Hepatocyte (in vitro differentiated cells): ENCODE measurements at regions not wholly inside any gene's neighbourhood (a gene's known extent, or its start where the extent isn't known, plus 50 kb on each side); places are given as distances from the start of the nearest gene placed in this dataset.

Source experiments
- DNase-seq: peaks from one replicate; pipeline ENCODE4 v3.0.0-alpha.2; 2016; ENCODE audit warnings: low spot score
- H2AFZ ChIP-seq: fragments of 200-600 bp; sonication (generic); 2 replicates; pipeline ENCODE4 v1.6.0; 2016; ENCODE audit warnings: antibody characterized with exemption, mild to moderate bottlenecking
- H3K27ac ChIP-seq: fragments of 200-600 bp; sonication (generic); 2 replicates; pipeline ENCODE4 v1.5.1; 2016; ENCODE audit warnings: mild to moderate bottlenecking
- H3K27me3 ChIP-seq: fragments of 200-600 bp; sonication (generic); 2 replicates; pipeline ENCODE4 v1.6.1; 2016
- H3K36me3 ChIP-seq: fragments of 200-600 bp; sonication (generic); replicated peaks from 2 replicates; pipeline ENCODE4 v1.5.1; 2016; ENCODE audit warnings: low read depth; ENCODE audit not compliant: insufficient read depth
- H3K4me1 ChIP-seq: fragments of 200-600 bp; sonication (generic); 2 replicates; pipeline ENCODE4 v1.5.1; 2016; ENCODE audit warnings: mild to moderate bottlenecking, moderate library complexity; ENCODE audit not compliant: insufficient read depth
- H3K4me2 ChIP-seq: fragments of 200-600 bp; sonication (generic); 2 replicates; pipeline ENCODE4 v1.6.0; 2016
- H3K4me3 ChIP-seq: fragments of 200-600 bp; sonication (generic); 2 replicates; pipeline ENCODE4 v1.5.1; 2016; ENCODE audit warnings: mild to moderate bottlenecking
- H3K79me2 ChIP-seq: fragments of 200-600 bp; sonication (generic); 2 replicates; pipeline ENCODE4 v1.6.0; 2017; ENCODE audit warnings: mild to moderate bottlenecking
- H3K9me2 ChIP-seq: fragments of 200-600 bp; sonication (generic); replicated peaks from 2 replicates; pipeline ENCODE4 v1.6.0; 2017; ENCODE audit warnings: mild to moderate bottlenecking; ENCODE audit not compliant: insufficient read depth
- H3K9me3 ChIP-seq: fragments of 200-600 bp; sonication (generic); 2 replicates; pipeline ENCODE4 v1.5.1; 2016; ENCODE audit warnings: low read depth, mild to moderate bottlenecking
- H4K20me1 ChIP-seq: fragments of 200-600 bp; sonication (generic); 2 replicates; pipeline ENCODE4 v1.6.0; 2016; ENCODE audit warnings: mild to moderate bottlenecking; ENCODE audit not compliant: insufficient read depth, poor library complexity, severe bottlenecking
- CTCF ChIP-seq: fragments of 200-600 bp; sonication (generic); IDR thresholded peaks from 2 replicates; pipeline ENCODE4 v1.5.1; 2016; ENCODE audit warnings: antibody characterized with exemption, mild to moderate bottlenecking; ENCODE audit not compliant: poor library complexity
- EZH2 ChIP-seq: fragments of 200-600 bp; sonication (generic); IDR thresholded peaks from 2 replicates; pipeline ENCODE4 v1.6.1; 2016; ENCODE audit warnings: antibody characterized with exemption, mild to moderate bottlenecking, borderline replicate concordance
- EZH2phosphoT487 ChIP-seq: fragments of 200-600 bp; sonication (generic); IDR thresholded peaks from one replicate; pipeline ENCODE4 v1.6.1; 2018; ENCODE audit warnings: antibody characterized with exemption, mild to moderate bottlenecking, low read depth, moderate library complexity; ENCODE audit not compliant: unreplicated experiment, severe bottlenecking
- WGBS: methylation state at CpG from one replicate; pipeline ENCODE4 v1.1.6; 2016; ENCODE audit warnings: low lambda C conversion rate; ENCODE audit errors: missing lambda C conversion rate; 5-methylcytosine and 5-hydroxymethylcytosine counted together

- H3K4me2 ChIP-seq: no peak overlapping the region
- H2AFZ ChIP-seq: no peak overlapping the region
- no peak overlapping the region for H3K27ac ChIP-seq
- peaks cover 99% of the 10 kb centered on the region for H3K79me2 ChIP-seq
- TF ChIP-seq EZH2: no peak
- TF ChIP-seq EZH2phosphoT487: no peak
- no peak for TF ChIP-seq CTCF
- DNase-seq: no peak
- no peaks in the 10 kb centered on the region for H3K9me3 ChIP-seq
- peaks cover 10% of the 10 kb centered on the region for H3K4me1 ChIP-seq
- H3K36me3 ChIP-seq: no peaks in the 10 kb centered on the region
- H4K20me1 ChIP-seq: peaks cover 44% of the 10 kb centered on the region
- no peak overlapping the region for H3K4me3 ChIP-seq
- H3K9me2 ChIP-seq: no peaks in the 10 kb centered on the region
- WGBS: 89% methylated on average over 5 of the region's 5 CpGs
- no peaks in the 10 kb centered on the region for H3K27me3 ChIP-seq
These were observed 56.2 kb upstream of the TULP4 start for GRCh38 chr6:158255989-158256601.

- Histone ChIP-seq H3K27me3 (no peaks in the 10 kb centered on the region), H4K20me1 (peaks cover 49% of the 10 kb centered on the region), H3K79me2 (peaks cover 99% of the 10 kb centered on the region), H3K4me1 (peaks cover 10% of the 10 kb centered on the region), H3K4me2 (no peak overlapping the region), H3K27ac (no peak overlapping the region), H3K9me2 (no peaks in the 10 kb centered on the region), H2AFZ (no peak overlapping the region), H3K9me3 (no peaks in the 10 kb centered on the region), H3K36me3 (no peaks in the 10 kb centered on the region), H3K4me3 (no peak overlapping the region)
- no peak for TF ChIP-seq CTCF
- TF ChIP-seq EZH2: no peak
- TF ChIP-seq EZH2phosphoT487: no peak
- 88% methylated on average over 5 of the region's 5 CpGs for WGBS
- DNase-seq: no peak
These were observed 55.4 kb upstream of the TULP4 start for GRCh38 chr6:158256746-158257424.

DNA sequence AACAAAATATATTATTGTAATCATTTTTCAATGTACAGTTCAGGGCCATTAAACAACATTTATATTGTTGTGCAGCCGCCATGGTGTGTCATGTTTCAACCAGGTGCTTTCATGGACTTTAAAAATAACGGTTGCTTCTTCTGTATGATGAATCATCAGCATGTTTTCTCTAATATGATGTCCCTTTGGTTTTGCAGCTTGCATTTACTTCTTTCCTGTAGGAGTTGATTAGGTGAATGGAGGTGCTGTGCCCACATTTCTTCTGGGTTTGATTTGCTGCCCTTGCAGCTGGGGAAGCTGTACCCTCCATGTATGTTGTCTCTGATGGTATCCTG is 54.9 kb upstream of the TULP4 start:
- WGBS: 91% methylated on average over 2 of the region's 2 CpGs
- Histone ChIP-seq H3K4me1 (peaks cover 10% of the 10 kb centered on the region), H3K9me2 (no peaks in the 10 kb centered on the region), H3K27me3 (no peaks in the 10 kb centered on the region), H4K20me1 (peaks cover 52% of the 10 kb centered on the region), H3K9me3 (no peaks in the 10 kb centered on the region), H3K27ac (no peak overlapping the region), H3K4me3 (no peak overlapping the region), H3K36me3 (no peaks in the 10 kb centered on the region), H3K4me2 (no peak overlapping the region), H3K79me2 (peaks cover 97% of the 10 kb centered on the region), H2AFZ (no peak overlapping the region)
- TF ChIP-seq CTCF (no peak), EZH2 (no peak), EZH2phosphoT487 (no peak)
- DNase-seq: no peak
